HG03066 (cell line): ENCODE measurements at regions not wholly inside any gene's neighbourhood (a gene's known extent, or its start where the extent isn't known, plus 50 kb on each side); places are given as distances from the start of the nearest gene placed in this dataset.
A peak's percentile ranks its signal among the peaks of the same experiment; 100 is the strongest.
"Not testable (repeated sequence)": the region's sequence is repeated elsewhere in the genome, so short reads cannot be mapped to it uniquely, and the experiment has no call there.

Experiments
- ATAC-seq: cut with Tn5 transposase; IDR thresholded peaks from one replicate; pipeline ENCODE4 v1.9.1; 2021; ENCODE audit warnings: low read depth; ENCODE audit not compliant: unreplicated experiment

DNA sequence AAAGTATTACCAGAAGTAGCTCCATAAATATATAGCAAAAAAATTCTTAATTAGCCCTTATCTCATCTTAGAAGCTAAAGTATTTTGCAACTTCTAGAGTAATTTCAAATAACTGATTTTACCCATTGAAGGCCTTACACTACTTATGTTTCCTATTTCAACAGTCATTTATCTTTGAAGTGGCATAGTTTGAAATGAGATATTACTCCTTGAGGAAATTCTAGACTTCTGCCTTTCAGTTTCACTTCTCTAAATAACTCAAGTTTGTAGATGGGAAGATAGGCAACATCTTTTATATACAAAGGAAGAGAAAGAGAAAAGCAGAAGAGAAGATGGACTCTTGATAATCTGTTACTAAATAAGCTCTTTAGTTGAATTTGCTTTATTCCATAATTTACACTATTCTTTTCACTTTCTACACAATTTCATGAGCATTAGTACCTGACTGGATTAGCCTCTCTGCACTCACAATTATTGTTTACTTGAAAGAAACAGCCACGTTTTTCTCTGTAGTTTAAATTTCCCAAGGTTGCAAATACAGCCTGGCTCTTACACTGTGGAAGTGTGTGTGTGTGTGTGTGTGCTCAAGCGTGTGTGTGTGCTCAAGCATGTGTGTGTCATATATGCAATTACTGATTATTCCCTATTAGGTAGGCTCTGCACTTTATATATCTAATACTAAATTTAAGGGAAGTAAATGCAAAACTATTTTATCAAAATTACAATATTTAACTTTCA is 60.6 kb upstream of the EMB start:
- peak; percentile 98 for ATAC-seq

DNA sequence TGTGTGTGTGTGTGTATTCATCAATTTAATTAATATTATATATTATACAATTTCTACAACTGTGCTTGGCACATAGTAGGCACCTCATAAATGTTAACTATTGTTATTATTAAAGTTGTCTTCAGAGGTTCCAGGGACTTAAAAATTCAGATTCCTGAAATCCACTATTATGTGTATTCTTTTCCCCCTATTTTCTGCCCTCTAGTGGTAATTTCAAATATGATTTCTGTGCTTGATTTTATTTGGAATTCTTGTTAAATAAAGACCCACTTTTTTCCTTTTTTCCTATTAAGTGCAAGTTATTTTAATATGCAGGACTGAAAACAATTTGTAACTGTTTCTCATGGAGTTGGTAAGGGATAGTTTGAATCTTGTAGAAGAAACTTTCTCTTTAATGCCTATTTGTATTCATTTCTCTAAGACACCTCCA is 72.0 kb upstream of the EMB start:
- not testable (repeated sequence) for ATAC-seq

DNA sequence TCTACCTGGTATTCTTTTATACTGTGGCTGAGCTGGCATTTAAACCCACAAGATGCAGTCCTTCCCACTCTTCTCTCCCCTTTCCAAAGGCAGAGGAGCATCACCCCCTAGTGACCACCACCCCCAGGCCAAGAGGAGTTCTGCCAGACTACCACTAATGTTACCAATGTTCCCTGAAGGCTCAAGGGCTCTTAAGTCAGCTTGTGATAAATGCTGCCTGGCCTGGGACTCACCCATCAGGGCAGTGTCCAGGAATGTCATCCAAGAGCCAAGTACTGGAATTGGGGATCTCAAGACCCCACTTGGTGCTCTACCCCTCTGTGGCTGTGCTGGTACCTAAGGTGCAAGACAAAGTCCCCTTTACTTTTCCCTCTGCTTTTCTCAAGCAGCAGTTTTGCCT is 80.0 kb upstream of the EMB start:
- not testable (repeated sequence) for ATAC-seq

DNA sequence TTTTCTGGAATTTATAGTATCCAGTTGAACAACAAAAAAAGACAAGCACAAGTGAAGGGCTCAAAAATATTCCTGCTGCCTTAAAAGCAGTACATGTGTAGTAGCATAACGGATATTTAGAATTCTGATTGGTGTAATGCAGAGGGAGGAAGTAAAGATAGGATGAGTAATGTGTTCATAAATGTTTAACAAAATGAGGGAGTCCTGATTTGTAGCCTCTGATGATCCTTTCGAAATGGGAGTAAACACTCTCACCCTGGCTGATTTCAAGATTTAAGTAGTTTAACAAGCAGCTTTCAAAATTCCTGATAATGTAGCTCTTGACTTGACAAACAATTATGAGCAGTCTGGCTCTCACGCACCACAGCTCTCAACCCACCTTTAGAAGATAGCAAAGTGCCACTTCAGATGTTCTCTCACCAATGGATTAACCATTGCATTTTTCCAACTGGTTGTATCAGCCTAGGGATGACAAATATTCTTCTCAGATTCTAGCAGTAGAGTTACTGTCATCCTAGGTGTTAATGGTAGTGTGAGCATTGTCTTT is 86.5 kb upstream of the EMB start:
- ATAC-seq, result not testable (repeated sequence)

DNA sequence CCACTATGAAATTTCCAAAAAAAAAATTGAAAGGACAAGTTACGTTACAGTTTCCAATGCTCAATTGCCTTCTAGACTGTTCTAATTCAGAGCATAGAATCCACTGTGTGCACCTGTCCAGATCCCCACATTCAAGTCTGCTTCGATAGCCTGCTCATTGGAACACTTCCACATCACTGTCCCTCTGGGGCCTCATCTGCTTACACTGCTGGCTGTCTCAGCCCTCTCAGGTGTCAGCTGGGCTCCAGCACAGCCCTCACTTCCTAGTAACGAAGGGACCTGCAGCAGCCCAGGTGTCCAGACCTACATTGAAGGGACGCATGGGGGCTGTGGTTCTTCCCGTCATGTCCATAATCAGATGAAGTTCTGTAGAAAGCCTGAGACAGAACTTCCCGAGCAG is 94.3 kb upstream of the EMB start:
- ATAC-seq, result no peak

DNA sequence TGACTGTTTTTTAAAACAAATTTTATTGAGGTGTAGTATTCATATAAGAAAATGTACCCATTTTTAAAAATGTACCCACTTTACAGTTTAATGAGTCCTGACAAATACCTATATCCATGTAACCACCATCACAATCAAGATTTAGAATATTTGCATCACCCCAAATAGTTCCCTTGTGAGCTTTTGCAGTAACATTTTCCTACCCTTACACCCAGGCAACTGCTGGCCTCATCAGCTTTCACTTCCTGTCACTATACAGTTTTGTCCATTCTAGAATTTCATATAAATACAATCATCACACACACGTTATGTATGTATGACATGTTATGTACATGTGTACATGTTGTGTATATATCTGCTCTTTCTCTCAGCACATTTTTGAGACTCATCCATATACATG is 96.4 kb upstream of the EMB start:
- not testable (repeated sequence) for ATAC-seq

DNA sequence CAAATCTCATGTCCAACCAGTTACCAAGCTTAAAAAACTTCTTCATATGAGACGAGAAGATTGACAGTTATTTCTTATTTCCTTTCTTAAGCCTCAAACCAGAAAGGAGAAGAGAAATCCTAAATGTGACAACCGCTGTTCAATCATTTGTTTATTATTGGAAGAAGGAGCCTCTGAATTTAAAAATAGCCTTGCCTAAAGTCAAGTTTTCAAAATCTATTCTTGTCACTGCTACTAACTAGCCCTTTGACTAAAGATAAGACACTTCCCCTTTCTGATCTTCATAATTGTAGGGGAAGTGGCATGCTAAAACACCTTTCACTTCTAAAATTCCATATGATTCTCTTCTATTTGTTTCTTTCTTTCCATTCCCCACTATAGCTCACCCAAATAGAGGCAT is 106.2 kb upstream of the EMB start:
- ATAC-seq, result peak; percentile 93

DNA sequence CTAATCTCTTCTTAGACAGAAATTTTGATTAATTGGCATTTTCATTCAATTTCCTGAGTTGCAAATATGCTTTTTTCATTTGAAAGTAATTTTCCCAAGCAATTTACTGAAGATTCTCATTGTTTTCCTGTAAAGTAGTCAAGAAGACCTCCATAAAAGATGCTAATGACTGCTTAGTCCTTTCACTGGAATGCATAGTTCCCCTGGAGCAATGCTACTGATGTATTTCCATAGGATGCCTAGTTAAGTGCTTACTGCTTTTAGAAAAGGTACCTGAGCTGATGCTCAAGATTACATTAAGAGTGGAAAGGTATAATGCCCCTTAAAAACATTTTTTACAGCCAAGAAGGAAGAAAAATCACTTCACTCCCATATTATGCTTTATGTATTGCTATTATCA is 109.2 kb upstream of the EMB start:
- ATAC-seq, result no peak

DNA sequence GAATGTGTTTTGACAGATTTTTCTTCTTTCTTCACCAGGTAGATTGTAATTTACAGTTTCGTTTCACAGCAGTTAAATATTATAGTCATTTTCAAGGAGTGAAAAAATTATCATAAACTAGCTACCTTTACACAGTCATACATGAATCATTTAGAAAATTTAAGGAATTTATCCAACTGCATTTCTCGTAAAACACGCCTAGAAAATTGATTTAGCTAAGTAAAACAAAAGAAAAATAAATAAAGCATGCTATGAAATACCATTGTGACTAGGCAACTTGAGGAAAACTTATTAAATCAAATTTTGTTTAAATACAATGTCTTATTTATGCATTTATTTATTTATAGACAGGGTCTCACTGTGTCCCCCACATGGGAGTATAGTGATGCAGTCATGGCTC is 109.9 kb upstream of the EMB start:
- no peak for ATAC-seq

DNA sequence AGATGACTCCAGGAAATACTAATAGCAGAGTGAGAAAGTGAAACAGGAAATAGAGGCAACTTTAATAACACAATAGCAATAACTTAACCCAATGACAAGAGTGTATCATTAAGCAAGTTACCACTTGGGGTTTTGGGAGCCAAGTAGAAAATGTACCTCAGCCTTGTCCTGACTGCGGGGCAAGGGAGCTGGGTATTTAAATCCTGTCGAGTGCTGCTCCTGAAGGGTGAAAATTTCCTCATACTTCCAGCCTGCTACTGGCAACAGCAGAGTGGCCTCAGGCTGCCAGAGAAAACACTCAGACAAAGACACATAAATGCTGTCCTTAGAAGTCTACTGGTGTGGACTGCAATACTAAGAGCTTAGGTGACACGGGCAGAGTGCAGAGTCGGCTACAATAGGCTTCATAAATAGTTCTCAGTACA is 112.5 kb upstream of the EMB start:
- ATAC-seq, result no peak

DNA sequence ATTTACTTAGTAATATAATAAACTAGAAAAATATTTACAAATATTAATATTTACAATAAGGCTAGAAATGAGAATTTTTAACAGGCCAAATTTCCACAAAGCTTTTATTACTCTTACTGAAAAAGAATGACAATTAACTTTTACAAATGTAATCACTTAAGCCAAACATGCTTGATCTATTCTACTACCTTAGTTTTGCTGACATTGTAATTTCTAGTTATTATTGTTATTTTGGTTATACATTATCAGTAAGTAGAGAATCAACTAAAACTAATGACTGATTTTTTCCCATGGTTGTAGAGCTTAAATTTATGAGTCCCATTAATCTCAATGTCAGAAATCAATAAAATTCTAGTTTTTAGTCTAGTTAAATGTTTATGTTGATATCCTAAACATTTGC is 107.8 kb upstream of the PARP8 start:
- not testable (repeated sequence) for ATAC-seq

DNA sequence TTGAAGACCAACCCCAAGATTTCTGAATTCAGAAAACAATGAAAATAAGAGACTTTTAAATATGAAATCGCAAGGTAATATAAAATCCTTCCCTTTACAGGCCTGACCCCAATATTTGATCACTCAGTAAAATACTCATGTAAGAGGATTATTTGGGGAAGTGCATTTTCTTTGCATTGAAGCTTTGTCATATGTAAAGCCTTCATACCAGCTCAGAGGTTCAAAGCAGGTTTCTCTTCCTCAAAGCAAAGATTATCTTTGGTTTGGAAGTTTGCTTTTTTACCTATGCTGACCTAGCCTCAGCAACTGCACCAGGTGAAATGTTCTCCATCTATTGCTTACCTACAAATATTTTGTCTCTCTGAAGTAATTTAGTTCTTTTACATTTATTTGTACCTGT is 106.5 kb upstream of the PARP8 start:
- no peak for ATAC-seq

DNA sequence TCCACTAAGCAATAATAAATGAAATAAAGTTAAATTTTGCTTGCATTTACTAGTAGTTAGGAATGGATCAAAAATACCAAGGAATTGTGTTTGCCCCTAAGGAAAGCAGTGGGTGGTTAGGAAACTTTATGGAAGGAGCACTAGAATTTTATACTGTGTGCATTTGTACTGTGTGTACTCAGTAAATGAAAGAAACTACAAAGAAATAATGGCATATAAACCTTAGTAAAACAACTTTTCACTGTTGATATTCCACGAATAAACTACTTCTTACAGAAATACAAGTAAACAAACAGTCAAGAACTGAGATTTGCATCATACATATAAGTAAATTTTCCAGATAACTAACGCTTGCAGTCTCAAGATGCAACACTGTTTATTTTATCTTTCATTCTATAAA is 103.7 kb upstream of the PARP8 start:
- no peak for ATAC-seq

DNA sequence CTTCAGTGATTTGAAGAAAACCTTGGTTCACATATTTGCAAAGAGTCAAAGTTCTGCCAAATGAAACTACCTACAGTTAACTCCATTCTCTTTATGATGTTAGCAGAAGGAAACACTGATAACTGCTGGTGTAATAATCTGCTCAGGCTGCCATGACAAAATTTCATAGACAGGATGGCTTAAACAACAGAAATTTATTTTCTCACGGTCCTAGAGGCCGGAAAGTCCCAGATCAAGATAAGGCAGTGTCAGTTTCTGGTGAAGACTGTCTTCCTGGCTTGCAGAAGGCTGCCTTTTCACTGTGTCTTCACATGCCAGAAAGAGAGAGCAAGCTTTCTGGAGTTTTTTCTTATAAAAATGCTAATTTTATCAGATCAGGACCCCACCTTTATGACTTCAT is 102.4 kb upstream of the PARP8 start:
- no peak for ATAC-seq

DNA sequence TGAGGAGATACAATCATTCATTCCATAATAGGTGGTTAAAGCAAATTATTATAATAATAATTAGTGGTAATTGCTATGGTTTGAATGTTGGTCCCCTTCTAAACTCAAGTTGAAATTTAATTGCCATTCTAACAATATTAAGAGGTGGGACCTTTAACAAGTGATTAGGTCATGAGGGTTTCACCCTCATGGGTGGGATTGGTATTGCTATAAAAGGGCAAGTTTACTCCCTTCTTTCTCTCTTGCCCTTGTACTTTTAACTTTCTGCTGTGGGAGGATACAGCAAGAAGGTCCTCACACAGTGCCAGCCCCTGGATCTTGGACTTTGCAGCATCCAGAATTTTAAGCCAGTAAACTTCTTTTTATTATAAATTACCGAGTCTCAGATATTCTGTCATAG is 101.9 kb upstream of the PARP8 start:
- ATAC-seq, result no peak

DNA sequence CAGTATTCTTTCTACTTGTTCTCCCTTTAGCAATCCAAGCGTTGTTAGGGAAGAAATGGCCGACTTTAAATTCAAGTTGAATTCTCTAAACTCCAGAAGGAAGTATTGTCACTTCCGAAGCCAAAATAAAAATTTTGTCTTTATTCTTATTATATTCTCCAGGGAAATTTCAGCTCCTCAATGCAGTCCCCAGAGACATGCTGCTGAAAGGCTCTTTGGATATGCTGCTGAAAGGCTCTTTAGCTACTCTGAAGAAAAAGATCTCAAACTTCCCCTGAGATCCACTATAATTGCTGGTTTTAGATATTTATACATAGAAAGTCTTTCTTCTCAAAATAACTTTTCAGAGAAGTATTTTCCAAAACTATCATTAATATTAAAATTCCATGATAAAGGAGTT is 92.3 kb upstream of the PARP8 start:
- ATAC-seq, result no peak

DNA sequence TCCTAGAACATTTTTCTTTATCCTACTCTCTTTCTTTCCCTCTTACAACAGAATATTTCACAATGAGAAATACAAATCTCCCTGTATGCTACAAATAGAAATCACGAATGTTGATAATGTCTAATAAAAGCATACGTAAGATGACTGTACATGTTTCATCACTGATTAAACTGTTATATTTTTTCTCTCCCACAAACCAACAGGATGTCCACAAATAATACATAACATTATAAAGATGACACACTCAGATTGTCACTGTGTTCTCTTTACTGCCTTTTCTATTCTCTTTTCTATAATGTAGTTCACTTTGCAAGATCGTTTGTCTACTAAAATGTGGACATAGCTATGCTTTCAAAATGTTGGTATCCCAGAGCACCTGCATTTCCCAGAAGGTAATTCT is 90.7 kb upstream of the PARP8 start:
- no peak for ATAC-seq

DNA sequence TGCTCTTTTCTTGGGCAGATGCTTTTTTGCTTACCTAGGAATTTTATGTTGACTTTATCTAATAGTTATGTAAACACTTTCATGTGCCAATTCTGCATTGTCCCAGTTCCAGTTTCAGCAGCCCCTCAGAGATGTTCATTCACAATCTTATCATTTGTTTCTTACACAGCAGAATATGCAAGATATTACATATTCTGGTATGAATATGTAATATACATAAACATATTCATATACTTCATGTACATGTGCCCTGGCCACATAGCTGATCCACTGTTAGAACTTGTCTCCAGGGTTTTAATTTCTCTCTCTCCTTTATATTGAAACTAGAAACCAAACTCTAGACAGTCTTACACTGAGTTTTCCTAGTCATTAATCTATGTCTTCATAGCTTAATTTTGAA is 90.2 kb upstream of the PARP8 start:
- ATAC-seq, result no peak

DNA sequence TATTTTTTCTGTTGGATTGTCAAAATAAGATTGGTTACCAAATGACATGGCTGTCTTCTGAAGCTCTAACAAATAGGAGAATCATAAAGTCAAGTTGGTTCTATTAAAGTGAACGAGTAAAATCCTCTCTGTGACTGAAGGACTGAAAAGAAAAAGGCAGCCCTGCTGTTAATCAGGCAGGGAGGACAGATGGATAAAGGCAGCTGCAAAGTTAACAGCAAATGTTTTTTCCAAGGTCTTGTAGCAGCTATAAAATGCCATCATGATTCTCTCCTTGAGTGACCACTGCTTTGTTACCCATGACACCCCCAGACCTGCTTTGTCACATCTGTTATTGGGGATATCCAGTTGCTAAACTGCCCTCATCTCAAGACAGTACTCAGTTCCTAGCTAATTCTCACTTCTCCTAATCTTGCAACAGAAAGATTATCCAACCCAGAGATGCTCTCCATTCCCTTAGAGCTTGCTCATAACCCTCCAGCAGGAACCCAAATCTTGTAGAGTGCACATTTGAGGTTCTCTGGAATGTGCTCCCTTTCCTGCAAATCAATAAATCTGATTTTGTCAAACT is 89.7 kb upstream of the PARP8 start:
- no peak for ATAC-seq

DNA sequence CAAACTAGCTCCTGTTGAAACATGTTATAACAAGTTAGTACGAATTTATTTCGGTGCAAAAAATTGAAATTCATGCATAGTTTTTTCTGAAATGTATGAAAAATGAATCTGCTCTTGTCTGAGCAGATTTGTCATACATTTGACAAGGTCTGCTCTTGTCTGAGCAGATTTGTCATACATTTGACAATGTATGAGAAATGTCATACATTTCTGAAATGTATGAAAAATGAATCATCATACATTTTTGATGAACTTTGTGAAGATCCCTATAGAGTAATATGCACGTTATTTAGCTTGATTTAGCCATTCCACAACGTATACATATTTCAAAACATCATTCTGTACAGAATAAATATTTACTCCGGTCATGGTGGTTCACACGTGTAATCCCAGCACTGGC is 85.9 kb upstream of the PARP8 start:
- no peak for ATAC-seq

DNA sequence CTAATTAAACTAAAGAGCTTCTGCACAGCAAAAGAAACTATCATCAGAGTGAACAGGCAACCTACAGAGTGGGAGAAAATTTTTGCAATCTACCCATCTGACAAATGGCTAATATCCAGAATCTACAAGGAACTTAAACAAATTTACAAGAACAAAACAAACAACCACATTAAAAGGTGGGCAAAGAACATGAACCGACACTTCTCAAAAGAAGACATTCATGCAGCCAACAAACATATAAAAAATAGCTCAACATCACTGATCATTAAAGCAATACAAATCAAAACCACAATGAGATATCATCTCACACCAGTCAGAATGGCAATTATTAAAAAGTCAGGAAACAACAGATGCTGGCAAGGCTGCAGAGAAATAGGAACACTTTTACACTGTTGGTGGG is 84.6 kb upstream of the PARP8 start:
- not testable (repeated sequence) for ATAC-seq

DNA sequence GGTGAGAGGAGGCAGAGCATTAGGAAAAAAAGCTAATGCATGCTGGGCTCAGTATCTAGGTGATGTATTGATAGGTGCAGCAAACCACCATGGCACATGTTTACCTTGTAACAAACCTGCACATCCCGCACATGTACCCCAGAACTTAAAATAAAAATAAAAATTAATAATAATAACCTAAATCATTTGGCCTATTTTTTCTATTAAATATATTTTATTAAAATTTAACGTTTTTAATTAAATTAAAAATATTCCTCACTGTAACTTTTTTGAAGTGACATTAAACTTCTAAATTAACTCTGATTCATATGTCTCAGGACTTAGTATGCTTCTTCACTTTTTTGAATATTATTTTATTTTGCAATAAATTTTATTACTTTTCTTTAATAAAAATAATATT is 83.7 kb upstream of the PARP8 start:
- ATAC-seq, result no peak
